Uterus (tissue), 2 donors: ENCODE measurements at regions not wholly inside any gene's neighbourhood (a gene's known extent, or its start where the extent isn't known, plus 50 kb on each side); places are given as distances from the start of the nearest gene placed in this dataset.

Experiments
- CTCF ChIP-seq, 4 experiments: fragments of 200-600 bp in 2 of 4; fragments of 450-650 bp in 2 of 4; sonication (generic) in 2 of 4; IDR thresholded peaks; one replicate each; pipeline ENCODE4 v1.5.1; 2016 to 2019; ENCODE audit warnings: antibody characterized with exemption in 4 of 4, mild to moderate bottlenecking in 2 of 4, moderate library complexity in 1 of 4
- POLR2A ChIP-seq, 2 donors: fragments of 450-650 bp; IDR thresholded peaks; one replicate each; pipeline ENCODE4 v1.6.1; 2016; ENCODE audit warnings: antibody characterized with exemption in 2 of 2, mild to moderate bottlenecking in 1 of 2, moderate library complexity in 1 of 2

GRCh38 chr11:80720295-80720694, 1279.5 kb upstream of the TENM4 start:
- TF ChIP-seq CTCF (IDR thresholded peaks at IDR 0.05) = no peak
- no peak for TF ChIP-seq POLR2A (IDR thresholded peaks at IDR 0.05)
